A673 (cell line): ENCODE measurements at regions not wholly inside any gene's neighbourhood (a gene's known extent, or its start where the extent isn't known, plus 50 kb on each side); places are given as distances from the start of the nearest gene placed in this dataset.
"Not testable (repeated sequence)": the region's sequence is repeated elsewhere in the genome, so short reads cannot be mapped to it uniquely, and the experiment has no call there.

Experiments used
- CTCF ChIP-seq: fragments of 300-800, 200-600 bp; sonication (generic); conservative IDR thresholded peaks from 2 replicates; pipeline ENCODE4 v1.5.1; 2017; ENCODE audit warnings: low read depth, mild to moderate bottlenecking, antibody characterized with exemption, low read length, moderate library complexity, mixed read lengths
- EZH2 ChIP-seq: fragments of 200-600 bp; sonication (generic); IDR thresholded peaks from 2 replicates; pipeline ENCODE4 v1.6.1; 2017; ENCODE audit warnings: borderline replicate concordance, low read depth, mild to moderate bottlenecking, mixed read lengths, antibody characterized with exemption, low read length; ENCODE audit not compliant: poor library complexity, severe bottlenecking

GRCh38 chr6:73925703-73926102 lies 229.7 kb downstream of the CD109 start:
- TF ChIP-seq CTCF, EZH2: not testable (repeated sequence)
